B cell (primary cell): ENCODE measurements at regions not wholly inside any gene's neighbourhood (a gene's known extent, or its start where the extent isn't known, plus 50 kb on each side); places are given as distances from the start of the nearest gene placed in this dataset.

Experiments
- EZH2 ChIP-seq: IDR thresholded peaks from 2 replicates; pipeline ENCODE4 v1.6.1; 2012; ENCODE audit warnings: borderline replicate concordance, low read depth, mild to moderate bottlenecking, moderate library complexity, low read length; ENCODE audit not compliant: insufficient read depth, poor library complexity, severe bottlenecking
- TF ChIP-seq, protein P1 (sequence below): fragments of 200-600 bp; IDR thresholded peaks from one replicate; pipeline ENCODE4 v1.8.0; 2022; ENCODE audit warnings: antibody characterized with exemption, mild to moderate bottlenecking

DNA sequence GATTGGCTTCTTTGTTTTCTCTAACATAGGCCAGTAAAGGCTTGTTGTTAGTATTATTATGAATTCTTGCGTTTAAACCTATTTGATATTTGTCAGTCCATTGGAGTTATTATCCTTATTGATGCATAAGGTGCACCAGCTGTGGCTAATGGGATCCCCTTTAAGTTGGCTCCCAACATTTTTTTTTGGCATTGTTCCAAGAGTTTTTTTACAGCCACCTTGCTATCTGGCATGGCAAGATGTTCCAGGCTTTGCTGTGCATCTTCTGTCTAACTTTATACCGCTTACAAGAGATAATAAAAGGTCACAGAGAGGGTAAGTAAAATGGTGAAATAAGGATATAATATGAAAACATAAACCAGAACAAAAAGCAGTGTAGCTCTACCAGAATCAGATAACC is 157.5 kb upstream of the TACR1 start:
- TF ChIP-seq, protein P1, sequence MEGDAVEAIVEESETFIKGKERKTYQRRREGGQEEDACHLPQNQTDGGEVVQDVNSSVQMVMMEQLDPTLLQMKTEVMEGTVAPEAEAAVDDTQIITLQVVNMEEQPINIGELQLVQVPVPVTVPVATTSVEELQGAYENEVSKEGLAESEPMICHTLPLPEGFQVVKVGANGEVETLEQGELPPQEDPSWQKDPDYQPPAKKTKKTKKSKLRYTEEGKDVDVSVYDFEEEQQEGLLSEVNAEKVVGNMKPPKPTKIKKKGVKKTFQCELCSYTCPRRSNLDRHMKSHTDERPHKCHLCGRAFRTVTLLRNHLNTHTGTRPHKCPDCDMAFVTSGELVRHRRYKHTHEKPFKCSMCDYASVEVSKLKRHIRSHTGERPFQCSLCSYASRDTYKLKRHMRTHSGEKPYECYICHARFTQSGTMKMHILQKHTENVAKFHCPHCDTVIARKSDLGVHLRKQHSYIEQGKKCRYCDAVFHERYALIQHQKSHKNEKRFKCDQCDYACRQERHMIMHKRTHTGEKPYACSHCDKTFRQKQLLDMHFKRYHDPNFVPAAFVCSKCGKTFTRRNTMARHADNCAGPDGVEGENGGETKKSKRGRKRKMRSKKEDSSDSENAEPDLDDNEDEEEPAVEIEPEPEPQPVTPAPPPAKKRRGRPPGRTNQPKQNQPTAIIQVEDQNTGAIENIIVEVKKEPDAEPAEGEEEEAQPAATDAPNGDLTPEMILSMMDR, result no peak
- no peak for TF ChIP-seq EZH2
